Lower leg skin (tissue), 3 donors: ENCODE measurements at regions not wholly inside any gene's neighbourhood (a gene's known extent, or its start where the extent isn't known, plus 50 kb on each side); places are given as distances from the start of the nearest gene placed in this dataset.

ENCODE experiments used
- POLR2A ChIP-seq, 2 donors: fragments of 450-650 bp; IDR thresholded peaks; one replicate each; pipeline ENCODE4 v1.6.1; 2016 to 2017; ENCODE audit warnings: antibody characterized with exemption in 2 of 2, mild to moderate bottlenecking in 1 of 2, moderate library complexity in 1 of 2
- TF ChIP-seq, protein P1 (sequence below), 3 donors: fragments of 450-650 bp; IDR thresholded peaks; one replicate each; pipeline ENCODE4 v1.5.1; 2016; ENCODE audit warnings: antibody characterized with exemption in 3 of 3, mild to moderate bottlenecking in 3 of 3, moderate library complexity in 2 of 3

GRCh38 chr16:86757704-86758040 lies 179.3 kb downstream of the FOXL1 start:
- TF ChIP-seq, protein P1, sequence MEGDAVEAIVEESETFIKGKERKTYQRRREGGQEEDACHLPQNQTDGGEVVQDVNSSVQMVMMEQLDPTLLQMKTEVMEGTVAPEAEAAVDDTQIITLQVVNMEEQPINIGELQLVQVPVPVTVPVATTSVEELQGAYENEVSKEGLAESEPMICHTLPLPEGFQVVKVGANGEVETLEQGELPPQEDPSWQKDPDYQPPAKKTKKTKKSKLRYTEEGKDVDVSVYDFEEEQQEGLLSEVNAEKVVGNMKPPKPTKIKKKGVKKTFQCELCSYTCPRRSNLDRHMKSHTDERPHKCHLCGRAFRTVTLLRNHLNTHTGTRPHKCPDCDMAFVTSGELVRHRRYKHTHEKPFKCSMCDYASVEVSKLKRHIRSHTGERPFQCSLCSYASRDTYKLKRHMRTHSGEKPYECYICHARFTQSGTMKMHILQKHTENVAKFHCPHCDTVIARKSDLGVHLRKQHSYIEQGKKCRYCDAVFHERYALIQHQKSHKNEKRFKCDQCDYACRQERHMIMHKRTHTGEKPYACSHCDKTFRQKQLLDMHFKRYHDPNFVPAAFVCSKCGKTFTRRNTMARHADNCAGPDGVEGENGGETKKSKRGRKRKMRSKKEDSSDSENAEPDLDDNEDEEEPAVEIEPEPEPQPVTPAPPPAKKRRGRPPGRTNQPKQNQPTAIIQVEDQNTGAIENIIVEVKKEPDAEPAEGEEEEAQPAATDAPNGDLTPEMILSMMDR (IDR thresholded peaks at IDR 0.05), result no peak
- no peak for TF ChIP-seq POLR2A (IDR thresholded peaks at IDR 0.05)
